NOMO-1 treated with dmso at 0.1 percent for 144 hours (cell line): ENCODE measurements at regions not wholly inside any gene's neighbourhood (a gene's known extent, or its start where the extent isn't known, plus 50 kb on each side); places are given as distances from the start of the nearest gene placed in this dataset.
A peak's percentile ranks its signal among the peaks of the same experiment; 100 is the strongest.
"Not testable (repeated sequence)": the region's sequence is repeated elsewhere in the genome, so short reads cannot be mapped to it uniquely, and the experiment has no call there.

Source experiments
- DNase-seq: peaks from one replicate; lab custom pipeline; 2025; ENCODE audit not compliant: unreplicated experiment; lab: John Stamatoyannopoulos, UW

GRCh38 chr3:127420829-127421228 lies 133.0 kb upstream of the PRR20G start:
- no peak for DNase-seq

- no peak for DNase-seq
These were observed 132.1 kb upstream of the PRR20G start for GRCh38 chr3:127419641-127420553.

- no peak for DNase-seq
These were observed 131.3 kb upstream of the PRR20G start for GRCh38 chr3:127419182-127419581.

DNA sequence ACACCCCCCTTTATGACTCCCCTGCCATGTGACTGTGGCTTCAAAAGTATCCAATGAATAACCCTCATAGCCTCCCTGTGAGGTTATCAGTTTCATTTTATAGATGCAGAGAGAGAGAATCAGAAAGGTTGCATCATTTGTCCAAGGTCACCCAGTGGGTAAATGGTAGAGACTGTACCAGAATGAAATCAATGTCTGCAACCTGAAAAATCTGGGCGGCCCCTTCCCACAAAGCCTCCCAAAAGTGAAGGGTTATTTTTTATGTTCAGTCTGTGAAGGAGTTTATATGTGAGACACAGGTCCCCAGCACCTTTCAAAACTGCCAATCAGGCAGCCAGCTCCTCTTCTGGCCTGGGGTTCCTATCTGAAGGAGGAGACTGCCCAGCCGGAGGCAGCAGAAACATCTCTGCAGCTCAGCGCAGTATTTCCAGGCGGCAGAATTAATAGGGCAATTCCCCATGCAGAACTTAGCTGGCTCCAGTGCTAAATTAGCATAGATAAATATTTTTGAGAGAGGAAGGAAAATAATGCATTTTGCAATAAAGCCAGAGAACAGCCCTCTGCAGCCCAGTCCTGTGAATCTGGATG lies 130.8 kb upstream of the PRR20G start:
- DNase-seq: no peak

- no peak for DNase-seq
These were observed 130.1 kb upstream of the PRR20G start for GRCh38 chr3:127417709-127418559.

DNA sequence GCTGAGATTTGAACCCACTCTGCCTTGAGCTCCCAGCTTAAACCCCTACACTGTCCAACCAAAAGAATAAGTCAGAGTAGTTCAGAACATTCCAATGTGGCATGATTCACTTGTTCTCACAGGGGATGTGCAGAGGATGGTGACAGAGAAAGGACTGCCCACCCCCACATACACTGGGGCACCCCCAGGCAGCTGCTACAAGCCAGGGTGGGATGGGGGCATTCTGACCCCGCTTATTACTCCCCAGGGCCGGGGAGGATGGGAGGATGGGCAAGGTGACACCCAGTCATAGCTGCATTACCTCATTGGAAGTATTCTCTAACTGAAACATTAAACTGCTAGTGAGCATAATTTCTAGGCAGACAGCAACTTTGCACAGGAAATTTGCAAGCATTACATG lies 126.0 kb upstream of the PRR20G start:
- no peak for DNase-seq

DNA sequence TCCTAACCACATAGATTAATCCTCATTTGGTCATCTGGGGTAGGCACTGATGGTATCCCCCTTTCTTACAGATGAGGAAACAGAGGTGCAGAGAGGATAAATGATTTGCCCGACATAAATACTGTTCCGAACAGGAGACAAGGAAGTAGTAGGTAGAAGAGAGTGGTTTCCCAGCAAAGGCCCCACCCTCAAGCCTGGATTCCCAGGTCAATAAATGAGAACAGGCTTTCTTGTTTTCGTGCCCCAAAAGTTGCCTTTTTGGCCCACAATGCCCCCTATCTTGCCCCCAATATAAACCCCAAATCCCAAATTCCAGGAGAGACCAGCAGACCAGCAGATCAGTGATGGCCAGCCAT lies 125.5 kb upstream of the PRR20G start:
- no peak for DNase-seq

GRCh38 chr3:127412578-127413317 lies 124.9 kb upstream of the PRR20G start:
- no peak for DNase-seq

DNA sequence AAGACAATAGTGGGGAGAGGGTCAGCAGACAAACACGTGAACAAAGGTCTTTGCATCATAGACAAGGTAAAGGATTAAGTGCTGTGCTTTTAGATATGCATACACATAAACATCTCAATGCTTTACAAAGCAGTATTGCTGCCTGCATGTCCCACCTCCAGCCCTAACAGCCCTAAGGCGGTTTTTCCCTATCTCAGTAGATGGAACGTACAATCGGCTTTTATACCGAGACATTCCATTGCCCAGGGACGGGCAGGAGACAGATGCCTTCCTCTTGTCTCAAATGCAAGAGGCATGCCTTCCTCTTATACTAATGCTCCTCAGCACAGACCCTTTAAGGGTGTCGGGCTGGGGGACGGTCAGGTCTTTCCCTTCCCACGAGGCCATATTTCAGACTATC lies 124.0 kb upstream of the PRR20G start:
- not testable (repeated sequence) for DNase-seq

- no peak for DNase-seq
These were observed 123.4 kb upstream of the PRR20G start for GRCh38 chr3:127411083-127411727.

GRCh38 chr3:127410678-127411077 lies 122.8 kb upstream of the PRR20G start:
- DNase-seq: no peak

- DNase-seq: no peak
These were observed 122.3 kb upstream of the PRR20G start for GRCh38 chr3:127410137-127410488.

GRCh38 chr3:127409421-127410136 lies 121.7 kb upstream of the PRR20G start:
- DNase-seq: no peak

GRCh38 chr3:127408684-127409420 lies 121.0 kb upstream of the PRR20G start:
- no peak for DNase-seq

- no peak for DNase-seq
These were observed 120.3 kb upstream of the PRR20G start for GRCh38 chr3:127408022-127408683.

DNA sequence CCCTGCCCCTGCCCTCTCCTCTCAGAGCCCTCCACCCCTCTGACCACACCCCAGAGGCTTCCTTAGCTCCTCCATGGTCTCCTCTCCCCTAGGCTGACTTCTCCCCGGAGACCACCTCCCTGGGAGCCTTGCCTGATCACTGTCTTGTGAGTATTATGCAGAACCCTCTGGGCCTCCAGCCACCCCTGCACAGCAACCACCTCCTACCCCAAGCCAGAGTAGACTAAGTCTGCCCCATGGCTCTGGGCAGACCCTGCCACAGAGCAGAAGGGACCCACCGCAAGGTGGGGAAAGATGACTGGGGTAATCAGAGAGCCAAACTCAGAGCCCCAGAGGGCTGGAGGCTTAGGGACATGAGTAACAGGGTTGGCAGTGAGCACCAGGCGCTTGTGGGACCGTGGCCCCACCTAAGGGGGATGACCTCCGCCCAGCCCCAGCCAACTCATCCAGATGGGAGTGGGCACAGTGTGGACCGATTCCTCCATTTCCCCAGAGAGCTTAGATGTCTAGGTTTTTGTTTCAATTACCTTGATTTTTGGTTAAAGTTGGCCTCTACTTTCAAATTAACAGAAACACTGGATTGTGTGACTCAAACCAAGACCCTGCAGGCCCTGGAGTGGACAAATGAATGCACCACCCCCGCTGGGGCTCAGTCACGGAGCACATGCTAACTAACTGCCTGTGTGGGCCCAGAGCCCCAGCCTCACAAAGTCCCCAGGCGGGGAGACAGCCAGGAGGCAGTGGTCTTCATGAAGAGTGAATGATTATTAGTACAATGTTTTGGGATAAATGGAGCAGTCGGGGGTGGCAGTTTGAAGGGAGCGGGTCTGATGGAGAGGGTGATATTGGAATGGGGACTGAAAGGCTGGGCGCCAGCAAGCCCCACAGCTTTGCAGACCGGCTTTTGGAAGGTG lies 119.4 kb upstream of the PRR20G start:
- DNase-seq: no peak

DNA sequence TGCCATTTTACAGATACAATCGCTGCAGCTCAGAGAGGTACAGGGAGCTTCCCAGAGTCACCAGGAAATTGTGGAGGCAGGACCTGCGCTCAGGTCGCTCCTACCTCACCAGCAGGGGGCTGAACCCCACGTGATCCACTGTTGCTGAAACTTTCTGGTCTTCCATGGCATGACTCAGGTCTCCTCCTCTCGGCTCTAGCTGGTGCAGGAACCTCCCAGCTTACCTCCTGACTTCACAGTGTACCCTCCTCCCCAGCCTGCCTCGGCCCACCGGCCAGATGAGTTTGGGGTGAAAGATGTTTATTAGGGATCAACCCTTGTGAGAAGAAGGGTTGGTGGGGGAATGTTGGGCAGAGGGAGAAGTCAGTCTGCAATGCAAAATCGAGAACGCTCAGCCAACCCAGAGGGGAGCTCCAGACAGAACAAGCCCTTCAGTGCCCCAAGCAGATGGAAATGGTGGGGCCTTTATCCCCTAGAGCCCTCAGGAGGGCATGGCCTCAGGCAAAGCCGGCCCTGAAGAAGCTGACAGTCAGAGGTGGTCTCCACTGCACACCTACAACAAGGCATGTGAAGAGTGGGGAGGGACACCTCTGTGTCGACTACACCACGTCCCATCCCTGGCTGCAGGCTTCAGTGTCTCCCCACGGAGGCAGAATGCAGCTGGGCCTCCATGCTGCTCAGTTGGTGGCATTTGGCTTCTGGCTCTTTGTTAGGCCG lies 118.6 kb upstream of the PRR20G start:
- peak; percentile 6 for DNase-seq
